Keratinocyte (primary cell): ENCODE measurements at regions not wholly inside any gene's neighbourhood (a gene's known extent, or its start where the extent isn't known, plus 50 kb on each side); places are given as distances from the start of the nearest gene placed in this dataset.

ENCODE experiments used
- DNase-seq: peaks from one replicate; pipeline ENCODE4 v3.0.0-alpha.2; 2011; ENCODE audit warnings: low read depth, missing footprints, low spot score
- FAIRE-seq: peaks from 2 replicates; lab custom pipeline; 2011; peaks lifted over from hg19 to GRCh38; lab: Jason Lieb, UNC
- H2AFZ ChIP-seq: 2 replicates; pipeline ENCODE4 v1.6.0; 2012; ENCODE audit warnings: low read length, control low read depth, inconsistent platforms; ENCODE audit not compliant: control insufficient read depth
- H3K27ac ChIP-seq: 2 replicates; pipeline ENCODE4 v1.5.1; 2011; ENCODE audit warnings: low read length; ENCODE audit not compliant: control insufficient read depth, insufficient read depth
- H3K27me3 ChIP-seq: 3 replicates; pipeline ENCODE4 v1.6.0; 2011; ENCODE audit warnings: low read length; ENCODE audit not compliant: control insufficient read depth, insufficient read depth; ENCODE audit errors: extremely low read depth
- H3K36me3 ChIP-seq, 2 experiments: 2 replicates in 1 of 2; 3 replicates in 1 of 2; pipeline ENCODE4 v1.5.1; 2011; ENCODE audit warnings: low read length in 2 of 2, mild to moderate bottlenecking in 1 of 2; ENCODE audit not compliant: control insufficient read depth in 2 of 2, insufficient read depth in 2 of 2; ENCODE audit errors: extremely low read depth in 1 of 2
- H3K4me1 ChIP-seq: 3 replicates; pipeline ENCODE4 v1.5.1; 2011; ENCODE audit warnings: low read length; ENCODE audit not compliant: control insufficient read depth, insufficient read depth; ENCODE audit errors: extremely low read depth
- H3K4me2 ChIP-seq: 3 replicates; pipeline ENCODE4 v1.6.0; 2011; ENCODE audit warnings: low read depth, low read length; ENCODE audit not compliant: control insufficient read depth, insufficient read depth; ENCODE audit errors: extremely low read depth
- H3K4me3 ChIP-seq, 3 experiments: fragments of 200-600 bp in 1 of 3; sonication (generic) in 1 of 3; 2 replicates in 2 of 3; 3 replicates in 1 of 3; pipeline ENCODE4 v1.5.1; 2011 to 2016; ENCODE audit warnings: low read length in 3 of 3, mild to moderate bottlenecking in 3 of 3, control low read depth in 2 of 3, inconsistent platforms in 1 of 3, low read depth in 1 of 3, mixed read lengths in 1 of 3, mixed run types in 1 of 3, moderate library complexity in 1 of 3; ENCODE audit not compliant: control insufficient read depth in 2 of 3, insufficient read depth in 2 of 3; ENCODE audit errors: extremely low read depth in 1 of 3
- H3K79me2 ChIP-seq: 2 replicates; pipeline ENCODE4 v1.6.0; 2012; ENCODE audit warnings: low read length; ENCODE audit not compliant: control insufficient read depth, insufficient read depth
- H3K9ac ChIP-seq: 3 replicates; pipeline ENCODE4 v1.6.0; 2011; ENCODE audit warnings: low read length; ENCODE audit not compliant: control insufficient read depth, insufficient read depth; ENCODE audit errors: extremely low read depth
- H3K9me1 ChIP-seq: 3 replicates; pipeline ENCODE4 v1.6.0; 2011; ENCODE audit warnings: low read length; ENCODE audit not compliant: control insufficient read depth, insufficient read depth; ENCODE audit errors: extremely low read depth
- H3K9me3 ChIP-seq: 2 replicates; pipeline ENCODE4 v1.5.1; 2012; ENCODE audit warnings: low read depth, low read length; ENCODE audit not compliant: control insufficient read depth
- H4K20me1 ChIP-seq: 3 replicates; pipeline ENCODE4 v1.6.0; 2011; ENCODE audit warnings: low read length; ENCODE audit not compliant: control insufficient read depth, insufficient read depth; ENCODE audit errors: extremely low read depth
- EZH2 ChIP-seq: IDR thresholded peaks from one replicate; pipeline ENCODE4 v1.6.1; 2012; ENCODE audit warnings: inconsistent platforms, mild to moderate bottlenecking, low read length, moderate library complexity
- dilution Hi-C: fragments of 300-500 bp; cut with MboI; formaldehyde crosslinking; loops from one replicate; pipeline ENCODE4 v1.7.0; 2020; ENCODE audit warnings: low sequenced_read_pairs; ENCODE audit not compliant: extremely low pct_ligation_motif_present
- TF ChIP-seq, protein P1 (sequence below), 3 experiments: IDR thresholded peaks in 1 of 3; conservative IDR thresholded peaks in 1 of 3; optimal IDR thresholded peaks in 1 of 3; 2 replicates in 2 of 3; 3 replicates in 1 of 3; pipeline versions ENCODE3 to v1.5.1; 2011; ENCODE audit warnings: low read length in 3 of 3, mild to moderate bottlenecking in 3 of 3, moderate library complexity in 2 of 3, control low read depth in 1 of 3, inconsistent platforms in 1 of 3; ENCODE audit not compliant: insufficient read depth in 2 of 3; ENCODE audit errors: extremely low read depth in 1 of 3

DNA sequence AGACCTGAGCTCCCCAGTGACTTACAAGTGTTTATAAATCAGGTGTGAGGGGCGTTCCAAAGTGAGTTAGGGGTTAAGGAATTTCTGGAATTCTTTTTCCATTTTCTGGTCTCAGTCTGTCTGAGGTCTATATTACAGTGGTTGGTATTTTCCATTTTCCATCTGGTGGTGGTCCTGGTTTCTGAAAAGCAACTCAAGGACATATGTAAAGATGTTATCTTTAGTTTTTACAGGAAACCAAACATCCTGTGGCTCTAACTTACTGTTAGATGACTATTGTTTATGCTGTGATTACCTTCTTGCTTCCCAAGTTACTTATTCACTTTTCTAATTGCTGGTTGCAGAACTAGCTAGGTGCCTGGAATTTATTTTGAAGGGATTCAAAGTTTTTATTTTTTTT is 53.5 kb upstream of the IL21 start:
- H4K20me1 ChIP-seq, result no peaks in the 10 kb centered on the region
- H3K4me1 ChIP-seq, result peaks cover 33% of the 10 kb centered on the region
- H3K79me2 ChIP-seq, result no peaks in the 10 kb centered on the region
- no peak overlapping the region for H3K9ac ChIP-seq
- no peaks in the 10 kb centered on the region for H3K36me3 ChIP-seq
- no peak overlapping the region for H3K4me2 ChIP-seq
- no peak overlapping the region for H3K4me3 ChIP-seq
- no peaks in the 10 kb centered on the region for H3K9me1 ChIP-seq
- H3K27me3 ChIP-seq, result no peaks in the 10 kb centered on the region
- H2AFZ ChIP-seq, result peak overlapping the region; percentile 37
- H3K9me3 ChIP-seq, result no peaks in the 10 kb centered on the region
- dilution Hi-C loops, result no loop called here
- FAIRE-seq (peak; percentile 5), DNase-seq (no peak)
- H3K27ac ChIP-seq, result no peak overlapping the region
- no peak for TF ChIP-seq EZH2
- TF ChIP-seq, protein P1, sequence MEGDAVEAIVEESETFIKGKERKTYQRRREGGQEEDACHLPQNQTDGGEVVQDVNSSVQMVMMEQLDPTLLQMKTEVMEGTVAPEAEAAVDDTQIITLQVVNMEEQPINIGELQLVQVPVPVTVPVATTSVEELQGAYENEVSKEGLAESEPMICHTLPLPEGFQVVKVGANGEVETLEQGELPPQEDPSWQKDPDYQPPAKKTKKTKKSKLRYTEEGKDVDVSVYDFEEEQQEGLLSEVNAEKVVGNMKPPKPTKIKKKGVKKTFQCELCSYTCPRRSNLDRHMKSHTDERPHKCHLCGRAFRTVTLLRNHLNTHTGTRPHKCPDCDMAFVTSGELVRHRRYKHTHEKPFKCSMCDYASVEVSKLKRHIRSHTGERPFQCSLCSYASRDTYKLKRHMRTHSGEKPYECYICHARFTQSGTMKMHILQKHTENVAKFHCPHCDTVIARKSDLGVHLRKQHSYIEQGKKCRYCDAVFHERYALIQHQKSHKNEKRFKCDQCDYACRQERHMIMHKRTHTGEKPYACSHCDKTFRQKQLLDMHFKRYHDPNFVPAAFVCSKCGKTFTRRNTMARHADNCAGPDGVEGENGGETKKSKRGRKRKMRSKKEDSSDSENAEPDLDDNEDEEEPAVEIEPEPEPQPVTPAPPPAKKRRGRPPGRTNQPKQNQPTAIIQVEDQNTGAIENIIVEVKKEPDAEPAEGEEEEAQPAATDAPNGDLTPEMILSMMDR (optimal IDR thresholded peaks at IDR 0.05 in 1 of 3, IDR thresholded peaks at IDR 0.05 in 1 of 3, conservative IDR thresholded peaks at IDR 0.05 in 1 of 3; ENCODE audit: extremely low read depth in 1 of 3, insufficient read depth in 2 of 3, low read length in 3 of 3), result no peak

DNA sequence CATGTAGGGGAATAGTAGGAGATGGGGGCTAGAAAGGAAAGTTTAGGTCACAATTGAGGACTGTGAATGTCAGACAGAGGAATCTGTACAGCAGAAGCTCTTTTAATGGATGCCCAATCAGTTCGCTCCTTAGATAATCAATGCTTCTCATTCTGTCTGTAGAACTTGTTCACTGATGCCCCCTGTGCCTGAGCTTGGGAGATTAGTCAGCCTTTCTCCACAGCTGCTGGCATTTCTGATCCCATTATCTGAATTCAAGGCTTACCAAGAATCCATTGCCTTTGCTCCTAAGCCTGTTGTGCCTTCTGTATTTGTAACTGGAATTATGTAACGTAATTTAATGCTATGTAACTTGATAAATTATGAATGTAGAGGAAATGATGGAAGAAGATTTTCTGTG is 53.2 kb upstream of the BBS12 start:
- Histone ChIP-seq H3K9ac (no peak overlapping the region), H3K27me3 (no peaks in the 10 kb centered on the region), H3K9me3 (peaks cover 3% of the 10 kb centered on the region), H3K36me3 (no peaks in the 10 kb centered on the region), H3K4me2 (no peak overlapping the region), H4K20me1 (no peaks in the 10 kb centered on the region), H3K4me1 (no peaks in the 10 kb centered on the region), H3K4me3 (no peak overlapping the region), H3K9me1 (no peaks in the 10 kb centered on the region), H2AFZ (no peak overlapping the region), H3K79me2 (no peaks in the 10 kb centered on the region), H3K27ac (no peak overlapping the region)
- no peak for FAIRE-seq
- DNase-seq, result no peak
- dilution Hi-C loops, result no loop called here
- TF ChIP-seq, protein P1 (optimal IDR thresholded peaks at IDR 0.05 in 1 of 3, IDR thresholded peaks at IDR 0.05 in 1 of 3, conservative IDR thresholded peaks at IDR 0.05 in 1 of 3; ENCODE audit: extremely low read depth in 1 of 3, insufficient read depth in 2 of 3, low read length in 3 of 3), result no peak
- no peak for TF ChIP-seq EZH2
